Lung (tissue), 11 donors: ENCODE measurements at regions not wholly inside any gene's neighbourhood (a gene's known extent, or its start where the extent isn't known, plus 50 kb on each side); places are given as distances from the start of the nearest gene placed in this dataset.

Experiments
- ATAC-seq: fragments of 200-7000 bp; cut with Tn5 transposase; one replicate; pipeline ENCODE4 v1.9.1; 2020; ENCODE audit warnings: moderate number of reproducible peaks; ENCODE audit not compliant: insufficient read depth, low FRiP score
- DNase-seq, 3 donors: peaks; one replicate each; pipeline ENCODE4 v3.0.0-alpha.2; 2013 to 2017
- H3K27ac ChIP-seq, 2 donors: one replicate each; pipeline ENCODE4 v1.5.1; 2013; ENCODE audit warnings: mild to moderate bottlenecking in 2 of 2, moderate library complexity in 2 of 2, control low read depth in 1 of 2, inconsistent platforms in 1 of 2, low read depth in 1 of 2, low read length in 1 of 2
- H3K27me3 ChIP-seq, 3 donors: one replicate each; pipeline ENCODE4 v1.5.1; 2013; ENCODE audit warnings: low read length in 2 of 3; ENCODE audit not compliant: control insufficient read depth in 3 of 3, insufficient read depth in 3 of 3
- H3K36me3 ChIP-seq, 4 donors: one replicate each; pipeline ENCODE4 v1.5.1; 2013; ENCODE audit warnings: low read length in 4 of 4, mild to moderate bottlenecking in 1 of 4, moderate library complexity in 1 of 4; ENCODE audit not compliant: control insufficient read depth in 4 of 4, insufficient read depth in 4 of 4
- H3K4me1 ChIP-seq, 5 donors: one replicate each; pipeline ENCODE4 v1.5.1; 2013; ENCODE audit warnings: low read length in 5 of 5, mild to moderate bottlenecking in 2 of 5, moderate library complexity in 1 of 5; ENCODE audit not compliant: control insufficient read depth in 5 of 5, insufficient read depth in 5 of 5
- H3K4me3 ChIP-seq: one replicate; pipeline ENCODE4 v1.5.1; 2013; ENCODE audit warnings: mild to moderate bottlenecking, control low read depth, moderate library complexity
- H3K9ac ChIP-seq, 2 donors: one replicate each; pipeline ENCODE4 v1.5.1; 2013; ENCODE audit warnings: low read length in 2 of 2, control low read depth in 1 of 2; ENCODE audit not compliant: insufficient read depth in 1 of 2
- H3K9me3 ChIP-seq, 4 donors: one replicate each; pipeline ENCODE4 v1.5.1; 2013; ENCODE audit warnings: low read length in 3 of 4, mild to moderate bottlenecking in 1 of 4, moderate library complexity in 1 of 4; ENCODE audit not compliant: control insufficient read depth in 4 of 4, insufficient read depth in 3 of 4
- WGBS, 2 donors: extraction: QIAGEN DNeasy Blood & Tissue Kit; methylation state at CpG; one replicate each; pipeline ENCODE4 v1.1.7; 2013; 5-methylcytosine and 5-hydroxymethylcytosine counted together
- TF ChIP-seq, protein P1 (sequence below): IDR thresholded peaks from 2 replicates; pipeline ENCODE4 v1.5.1; 2012; ENCODE audit warnings: mild to moderate bottlenecking; ENCODE audit errors: control extremely low read depth, extremely low read depth
- donor health status: control.
- donor health status: control.
- donor health status: Bipolar disorder and iron deficiency.
- donor health status: healthy.
- donor health status: DM: yes; HTN: yes; CAD: no.

DNA sequence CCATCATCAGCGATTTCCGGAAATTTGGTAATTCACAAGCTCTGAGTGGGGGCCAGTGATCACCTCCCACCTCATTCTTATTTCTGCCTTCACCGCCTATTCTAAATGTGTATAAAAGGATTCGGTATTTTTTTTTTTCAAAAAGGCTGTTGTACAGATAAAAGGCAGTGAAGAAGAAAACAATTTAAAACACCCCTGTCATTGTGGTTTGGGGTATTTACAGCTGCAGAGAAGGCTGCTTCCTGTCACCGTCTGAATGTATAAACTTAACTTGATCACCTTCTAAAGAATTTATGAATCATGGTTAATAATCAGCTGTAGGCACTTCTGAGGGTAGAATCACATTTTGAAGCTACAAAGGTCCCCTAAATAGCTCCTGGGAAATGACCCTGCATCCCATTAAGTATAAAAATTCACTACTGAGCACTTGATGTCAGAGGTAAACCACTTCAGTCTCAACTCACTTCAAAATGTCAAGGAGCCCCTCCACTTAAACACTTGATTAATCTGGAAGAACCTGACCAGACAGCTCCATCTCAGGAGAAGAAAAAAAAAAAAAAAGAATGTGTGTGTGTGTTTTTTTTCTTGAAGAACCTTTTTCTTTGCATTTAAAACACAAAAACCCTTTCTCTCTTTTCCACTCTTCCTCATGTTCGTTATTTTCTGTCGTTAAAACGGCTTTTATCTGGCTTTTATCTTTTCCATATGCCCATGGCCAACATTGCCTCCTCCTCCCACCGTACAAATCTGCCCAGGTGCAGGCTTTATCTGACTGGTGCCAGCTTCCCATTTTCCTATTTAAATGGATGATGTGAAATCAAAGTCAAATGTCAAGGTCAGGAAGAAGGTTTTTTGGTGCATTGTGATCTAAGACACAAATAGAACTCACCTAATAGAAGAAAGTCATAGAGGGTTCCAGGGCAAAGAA, 291.2 kb downstream of the IRX1 start:
- peaks cover 0 to 10% (median 0%) of the 10 kb centered on the region in 5 donors for H3K4me1 ChIP-seq
- ATAC-seq = no peak
- no peak overlapping the region for H3K4me3 ChIP-seq
- peak in 2 of 3 donors; percentile 51 to 67 for DNase-seq
- 18 to 19% methylated on average over 9 of the region's 9 CpGs for WGBS, 2 donors
- TF ChIP-seq, protein P1, sequence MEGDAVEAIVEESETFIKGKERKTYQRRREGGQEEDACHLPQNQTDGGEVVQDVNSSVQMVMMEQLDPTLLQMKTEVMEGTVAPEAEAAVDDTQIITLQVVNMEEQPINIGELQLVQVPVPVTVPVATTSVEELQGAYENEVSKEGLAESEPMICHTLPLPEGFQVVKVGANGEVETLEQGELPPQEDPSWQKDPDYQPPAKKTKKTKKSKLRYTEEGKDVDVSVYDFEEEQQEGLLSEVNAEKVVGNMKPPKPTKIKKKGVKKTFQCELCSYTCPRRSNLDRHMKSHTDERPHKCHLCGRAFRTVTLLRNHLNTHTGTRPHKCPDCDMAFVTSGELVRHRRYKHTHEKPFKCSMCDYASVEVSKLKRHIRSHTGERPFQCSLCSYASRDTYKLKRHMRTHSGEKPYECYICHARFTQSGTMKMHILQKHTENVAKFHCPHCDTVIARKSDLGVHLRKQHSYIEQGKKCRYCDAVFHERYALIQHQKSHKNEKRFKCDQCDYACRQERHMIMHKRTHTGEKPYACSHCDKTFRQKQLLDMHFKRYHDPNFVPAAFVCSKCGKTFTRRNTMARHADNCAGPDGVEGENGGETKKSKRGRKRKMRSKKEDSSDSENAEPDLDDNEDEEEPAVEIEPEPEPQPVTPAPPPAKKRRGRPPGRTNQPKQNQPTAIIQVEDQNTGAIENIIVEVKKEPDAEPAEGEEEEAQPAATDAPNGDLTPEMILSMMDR = no peak
- no peaks in the 10 kb centered on the region for H3K36me3 ChIP-seq
- peaks cover 0 to 5% (median 0%) of the 10 kb centered on the region in 4 donors for H3K9me3 ChIP-seq
- H3K9ac ChIP-seq = no peak overlapping the region
- H3K27me3 ChIP-seq = no peaks in the 10 kb centered on the region
- H3K27ac ChIP-seq = no peak overlapping the region

DNA sequence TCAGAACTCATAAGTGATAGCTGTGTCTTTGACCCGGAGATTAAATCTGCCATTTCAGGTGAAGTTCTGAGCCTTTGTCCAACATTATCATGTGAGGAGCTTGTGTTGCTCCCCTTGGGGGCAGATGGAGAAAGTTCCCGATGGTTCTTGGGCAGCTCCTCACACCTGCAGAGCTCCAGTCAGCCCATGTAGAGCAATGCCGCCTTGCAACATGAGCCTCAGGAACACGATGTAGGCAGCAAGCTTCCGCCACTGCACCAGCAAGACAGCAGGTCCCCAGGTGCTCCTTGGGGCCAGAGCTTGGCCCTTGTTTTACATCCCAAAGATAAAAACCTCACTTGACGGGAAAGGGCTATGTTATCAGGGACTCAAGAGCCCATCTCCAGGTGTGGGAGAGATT, 292.7 kb downstream of the IRX1 start:
- Histone ChIP-seq H3K27me3 (no peaks in the 10 kb centered on the region), H3K4me1 (peaks cover 0 to 10% (median 0%) of the 10 kb centered on the region in 5 donors), H3K9ac (no peak overlapping the region), H3K4me3 (no peak overlapping the region), H3K9me3 (peaks cover 0 to 2% (median 0%) of the 10 kb centered on the region in 4 donors), H3K27ac (no peak overlapping the region), H3K36me3 (no peaks in the 10 kb centered on the region)
- 88 to 90% methylated on average over 6 of the region's 6 CpGs for WGBS, 2 donors
- DNase-seq (no peak), ATAC-seq (no peak)
- TF ChIP-seq, protein P1 = no peak

DNA sequence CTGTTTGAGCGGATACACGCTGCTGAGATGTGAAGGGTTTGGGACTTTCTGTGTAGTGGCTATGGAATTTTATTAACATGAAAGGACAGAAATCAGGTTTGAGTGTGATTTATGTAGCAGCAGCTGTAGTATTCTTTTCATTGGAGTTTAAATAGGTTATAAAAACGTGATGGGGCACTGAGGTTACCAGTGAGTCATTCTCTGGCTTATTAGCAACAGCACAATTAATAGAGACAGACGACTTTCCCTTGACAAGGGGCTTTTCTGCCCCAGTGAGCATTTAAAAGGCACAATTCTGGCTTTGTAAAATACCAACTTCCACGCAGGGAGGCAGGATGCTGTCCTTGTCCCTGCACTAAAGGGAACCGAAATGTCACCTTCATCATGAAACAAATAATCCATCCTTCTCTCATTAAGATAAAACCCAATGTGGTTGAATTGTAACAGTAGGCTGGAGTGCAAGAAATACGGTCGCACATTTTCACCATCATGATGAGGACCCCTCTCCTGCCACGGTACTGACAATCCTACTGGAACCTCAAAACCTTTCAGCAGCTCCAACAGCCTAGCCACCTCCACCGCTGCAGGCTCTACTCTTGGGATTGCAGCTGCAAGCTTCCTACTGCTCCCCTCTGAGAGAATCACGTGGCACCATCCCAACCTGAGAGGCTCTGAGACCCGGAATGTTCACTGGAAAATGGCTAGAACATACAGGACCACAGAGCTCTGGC, 293.9 kb downstream of the IRX1 start:
- Histone ChIP-seq H3K4me1 (peaks cover 0 to 10% (median 0%) of the 10 kb centered on the region in 5 donors), H3K4me3 (no peak overlapping the region), H3K9me3 (peaks cover 0 to 2% (median 0%) of the 10 kb centered on the region in 4 donors), H3K9ac (no peak overlapping the region), H3K27me3 (no peaks in the 10 kb centered on the region), H3K36me3 (no peaks in the 10 kb centered on the region), H3K27ac (no peak overlapping the region)
- DNase-seq (no peak), ATAC-seq (no peak)
- TF ChIP-seq, protein P1 = no peak
- 77 to 79% methylated on average over 12 of the region's 12 CpGs for WGBS, 2 donors
